ENCODE measurements at regions not wholly inside any gene's neighbourhood (a gene's known extent, or its start where the extent isn't known, plus 50 kb on each side); places are given as distances from the start of the nearest gene placed in this dataset.

GRCh38 chr13:72342364-72342763 lies 385.1 kb downstream of the MZT1 start:
- H3K27me3 Mint-ChIP-seq = peaks cover 0 to 2% of the 10 kb centered on the region in 2 donors
- no peak overlapping the region for H3K27ac ChIP-seq (ENCODE audit: low read depth, low read length)
- ChIA-PET POLR2A (no interaction called here), CTCF (no interaction called here)
- no peaks in the 10 kb centered on the region for H3K27me3 ChIP-seq (ENCODE audit: insufficient read depth, low read length, poor library complexity, severe bottlenecking)
- no peaks in the 10 kb centered on the region for H3K36me3 Mint-ChIP-seq
- H3K4me3 ChIP-seq (ENCODE audit: low read length) = no peak overlapping the region
- no peaks in the 10 kb centered on the region for H3K4me1 ChIP-seq (ENCODE audit: insufficient read depth, low read length)
- peaks cover 3 to 9% (median 5%) of the 10 kb centered on the region in 5 donors for H3K9me3 Mint-ChIP-seq
- H3K4me3 Mint-ChIP-seq = no peak overlapping the region
- no peak overlapping the region for H3K27ac Mint-ChIP-seq
- no peaks in the 10 kb centered on the region for H3K36me3 ChIP-seq (ENCODE audit: insufficient read depth, low read length)
- DNase-seq = no peak
- no peaks in the 10 kb centered on the region for H3K4me1 Mint-ChIP-seq
- H3K9me3 ChIP-seq (ENCODE audit: low read length) = no peaks in the 10 kb centered on the region

- Histone ChIP-seq H3K4me3 (ENCODE audit: low read length) (no peak overlapping the region), H3K9me3 (ENCODE audit: low read length) (no peaks in the 10 kb centered on the region), H3K27me3 (ENCODE audit: insufficient read depth, low read length, poor library complexity, severe bottlenecking) (no peaks in the 10 kb centered on the region), H3K36me3 (ENCODE audit: insufficient read depth, low read length) (no peaks in the 10 kb centered on the region), H3K27ac (ENCODE audit: low read depth, low read length) (no peak overlapping the region), H3K4me1 (ENCODE audit: insufficient read depth, low read length) (no peaks in the 10 kb centered on the region)
- CTCF ChIA-PET = no interaction called here
- H3K36me3 Mint-ChIP-seq = no peaks in the 10 kb centered on the region
- POLR2A ChIA-PET = no interaction called here
- no peaks in the 10 kb centered on the region for H3K4me1 Mint-ChIP-seq
- DNase-seq = no peak
- H3K9me3 Mint-ChIP-seq = peaks cover 3 to 9% (median 5%) of the 10 kb centered on the region in 5 donors
- H3K27ac Mint-ChIP-seq = no peak overlapping the region
- no peak overlapping the region for H3K4me3 Mint-ChIP-seq
- H3K27me3 Mint-ChIP-seq = peaks cover 0 to 2% of the 10 kb centered on the region in 2 donors
Observed at GRCh38 chr13:72341904-72342303, 385.5 kb downstream of the MZT1 start.

- no peak for DNase-seq
- no peaks in the 10 kb centered on the region for H3K36me3 Mint-ChIP-seq
- Histone ChIP-seq H3K27me3 (ENCODE audit: insufficient read depth, low read length, poor library complexity, severe bottlenecking) (no peaks in the 10 kb centered on the region), H3K36me3 (ENCODE audit: insufficient read depth, low read length) (no peaks in the 10 kb centered on the region), H3K9me3 (ENCODE audit: low read length) (no peaks in the 10 kb centered on the region), H3K4me3 (ENCODE audit: low read length) (no peak overlapping the region), H3K27ac (ENCODE audit: low read depth, low read length) (no peak overlapping the region), H3K4me1 (ENCODE audit: insufficient read depth, low read length) (no peaks in the 10 kb centered on the region)
- ChIA-PET POLR2A (no interaction called here), CTCF (no interaction called here)
- H3K4me3 Mint-ChIP-seq = no peak overlapping the region
- H3K27ac Mint-ChIP-seq = no peak overlapping the region
- H3K4me1 Mint-ChIP-seq = no peaks in the 10 kb centered on the region
- no peaks in the 10 kb centered on the region for H3K27me3 Mint-ChIP-seq
- peaks cover 0 to 12% (median 3%) of the 10 kb centered on the region in 5 donors for H3K9me3 Mint-ChIP-seq
Observed at GRCh38 chr13:72317346-72318109, 409.9 kb downstream of the MZT1 start.

- Mint-ChIP-seq H3K4me3 (no peak overlapping the region), H3K27ac (no peak overlapping the region), H3K9me3 (peaks cover 0 to 12% (median 3%) of the 10 kb centered on the region in 5 donors), H3K36me3 (no peaks in the 10 kb centered on the region), H3K4me1 (no peaks in the 10 kb centered on the region), H3K27me3 (no peaks in the 10 kb centered on the region)
- no peak for DNase-seq
- Histone ChIP-seq H3K4me1 (ENCODE audit: insufficient read depth, low read length) (no peaks in the 10 kb centered on the region), H3K4me3 (ENCODE audit: low read length) (no peak overlapping the region), H3K36me3 (ENCODE audit: insufficient read depth, low read length) (no peaks in the 10 kb centered on the region), H3K27me3 (ENCODE audit: insufficient read depth, low read length, poor library complexity, severe bottlenecking) (no peaks in the 10 kb centered on the region), H3K27ac (ENCODE audit: low read depth, low read length) (no peak overlapping the region), H3K9me3 (ENCODE audit: low read length) (no peaks in the 10 kb centered on the region)
- CTCF ChIA-PET = no interaction called here
- POLR2A ChIA-PET = no interaction called here
Observed at GRCh38 chr13:72316716-72317115, 410.7 kb downstream of the MZT1 start.

- no peaks in the 10 kb centered on the region for H3K27me3 ChIP-seq (ENCODE audit: insufficient read depth, low read length, poor library complexity, severe bottlenecking)
- Mint-ChIP-seq H3K27ac (no peak overlapping the region), H3K4me1 (no peaks in the 10 kb centered on the region), H3K9me3 (peaks cover 0 to 14% (median 3%) of the 10 kb centered on the region in 5 donors), H3K36me3 (no peaks in the 10 kb centered on the region), H3K27me3 (no peaks in the 10 kb centered on the region), H3K4me3 (no peak overlapping the region)
- H3K4me1 ChIP-seq (ENCODE audit: insufficient read depth, low read length) = no peaks in the 10 kb centered on the region
- no peaks in the 10 kb centered on the region for H3K9me3 ChIP-seq (ENCODE audit: low read length)
- ChIA-PET CTCF (no interaction called here), POLR2A (no interaction called here)
- no peak overlapping the region for H3K27ac ChIP-seq (ENCODE audit: low read depth, low read length)
- no peak for DNase-seq
- H3K36me3 ChIP-seq (ENCODE audit: insufficient read depth, low read length) = no peaks in the 10 kb centered on the region
- H3K4me3 ChIP-seq (ENCODE audit: low read length) = no peak overlapping the region
Observed at GRCh38 chr13:72315312-72315711, 412.1 kb downstream of the MZT1 start.

GRCh38 chr13:72314210-72314609 lies 413.2 kb downstream of the MZT1 start:
- Mint-ChIP-seq H3K27me3 (no peaks in the 10 kb centered on the region), H3K4me3 (no peak overlapping the region), H3K27ac (no peak overlapping the region), H3K9me3 (peaks cover under 1 to 14% (median 3%) of the 10 kb centered on the region in 5 donors), H3K4me1 (no peaks in the 10 kb centered on the region), H3K36me3 (no peaks in the 10 kb centered on the region)
- ChIA-PET POLR2A (no interaction called here), CTCF (no interaction called here)
- Histone ChIP-seq H3K4me3 (ENCODE audit: low read length) (no peak overlapping the region), H3K36me3 (ENCODE audit: insufficient read depth, low read length) (no peaks in the 10 kb centered on the region), H3K27ac (ENCODE audit: low read depth, low read length) (no peak overlapping the region), H3K9me3 (ENCODE audit: low read length) (no peaks in the 10 kb centered on the region), H3K4me1 (ENCODE audit: insufficient read depth, low read length) (no peaks in the 10 kb centered on the region), H3K27me3 (ENCODE audit: insufficient read depth, low read length, poor library complexity, severe bottlenecking) (no peaks in the 10 kb centered on the region)
- no peak for DNase-seq

- H3K27me3 Mint-ChIP-seq = no peaks in the 10 kb centered on the region
- no peak for DNase-seq
- H3K4me1 Mint-ChIP-seq = no peaks in the 10 kb centered on the region
- ChIA-PET CTCF (no interaction called here), POLR2A (no interaction called here)
- Histone ChIP-seq H3K27me3 (ENCODE audit: insufficient read depth, low read length, poor library complexity, severe bottlenecking) (no peaks in the 10 kb centered on the region), H3K4me1 (ENCODE audit: insufficient read depth, low read length) (no peaks in the 10 kb centered on the region), H3K36me3 (ENCODE audit: insufficient read depth, low read length) (no peaks in the 10 kb centered on the region), H3K9me3 (ENCODE audit: low read length) (no peaks in the 10 kb centered on the region), H3K4me3 (ENCODE audit: low read length) (no peak overlapping the region), H3K27ac (ENCODE audit: low read depth, low read length) (no peak overlapping the region)
- peaks cover 3 to 12% (median 8%) of the 10 kb centered on the region in 5 donors for H3K9me3 Mint-ChIP-seq
- H3K36me3 Mint-ChIP-seq = no peaks in the 10 kb centered on the region
- H3K27ac Mint-ChIP-seq = no peak overlapping the region
- no peak overlapping the region for H3K4me3 Mint-ChIP-seq
Observed at GRCh38 chr13:72313546-72313945, 413.9 kb downstream of the MZT1 start.

- DNase-seq = no peak
- no peaks in the 10 kb centered on the region for H3K9me3 ChIP-seq (ENCODE audit: low read length)
- Mint-ChIP-seq H3K4me3 (no peak overlapping the region), H3K9me3 (peaks cover 0 to 8% (median 3%) of the 10 kb centered on the region in 5 donors), H3K4me1 (no peaks in the 10 kb centered on the region), H3K27me3 (no peaks in the 10 kb centered on the region), H3K27ac (no peak overlapping the region), H3K36me3 (no peaks in the 10 kb centered on the region)
- H3K27ac ChIP-seq (ENCODE audit: low read depth, low read length) = no peak overlapping the region
- H3K4me3 ChIP-seq (ENCODE audit: low read length) = no peak overlapping the region
- H3K27me3 ChIP-seq (ENCODE audit: insufficient read depth, low read length, poor library complexity, severe bottlenecking) = no peaks in the 10 kb centered on the region
- ChIA-PET CTCF (no interaction called here), POLR2A (no interaction called here)
- H3K36me3 ChIP-seq (ENCODE audit: insufficient read depth, low read length) = no peaks in the 10 kb centered on the region
- no peaks in the 10 kb centered on the region for H3K4me1 ChIP-seq (ENCODE audit: insufficient read depth, low read length)
Observed at GRCh38 chr13:72303941-72304746, 423.3 kb downstream of the MZT1 start.
